Thoracic aorta (tissue), 2 donors: ENCODE measurements at regions not wholly inside any gene's neighbourhood (a gene's known extent, or its start where the extent isn't known, plus 50 kb on each side); places are given as distances from the start of the nearest gene placed in this dataset.
A peak's percentile ranks its signal among the peaks of the same experiment; 100 is the strongest.

ENCODE experiments used
- ATAC-seq: fragments of 150-250 bp; one replicate; pipeline ENCODE4 v1.8.0; 2017; ENCODE audit warnings: low read depth; ENCODE audit not compliant: insufficient number of reproducible peaks, low FRiP score
- DNase-seq: peaks from one replicate; pipeline ENCODE4 v3.0.0-alpha.2; 2020; ENCODE audit warnings: low spot score
- H3K27ac ChIP-seq, 2 donors: fragments of 200-600 bp; sonication (generic); 1 replicate in 1 of 2; 2 replicates in 1 of 2; pipeline ENCODE4 v1.5.1; 2016; ENCODE audit warnings: mild to moderate bottlenecking in 2 of 2, moderate library complexity in 2 of 2
- H3K27me3 ChIP-seq: fragments of 200-600 bp; sonication (generic); replicated peaks from 2 replicates; pipeline ENCODE4 v1.6.0; 2016; ENCODE audit warnings: mild to moderate bottlenecking; ENCODE audit not compliant: insufficient read depth
- H3K36me3 ChIP-seq: fragments of 200-600 bp; sonication (generic); one replicate; pipeline ENCODE4 v1.5.1; 2016
- H3K4me1 ChIP-seq, 2 donors: fragments of 200-600 bp; sonication (generic); 1 replicate in 1 of 2; 2 replicates in 1 of 2; pipeline versions ENCODE4 v1.5.1 to v1.6.0; 2016; ENCODE audit warnings: low read depth in 2 of 2, mild to moderate bottlenecking in 1 of 2; ENCODE audit not compliant: control insufficient read depth in 1 of 2
- H3K4me3 ChIP-seq: fragments of 200-600 bp; sonication (generic); 2 replicates; pipeline ENCODE4 v1.5.1; 2016; ENCODE audit warnings: mild to moderate bottlenecking
- H3K9me3 ChIP-seq: fragments of 200-600 bp; sonication (generic); 2 replicates; pipeline ENCODE4 v1.5.1; 2016
- CTCF ChIP-seq: fragments of 200-600 bp; sonication (generic); IDR thresholded peaks from one replicate; pipeline ENCODE4 v1.5.1; 2019; ENCODE audit warnings: antibody characterized with exemption

- Histone ChIP-seq H3K27ac (peak overlapping the region; percentile 56), H3K4me1 (peaks cover 0 to 3% of the 10 kb centered on the region in 2 donors), H3K9me3 (no peaks in the 10 kb centered on the region), H3K27me3 (no peaks in the 10 kb centered on the region), H3K36me3 (no peaks in the 10 kb centered on the region), H3K4me3 (peak overlapping the region; percentile 56)
- ATAC-seq (peak; percentile 97), DNase-seq (no peak)
- TF ChIP-seq CTCF: peak; percentile 77
Measured at GRCh38 chr5:108681079-108681921, 66.4 kb upstream of the FER start.

- no peaks in the 10 kb centered on the region for H3K9me3 ChIP-seq
- no peaks in the 10 kb centered on the region for H3K27me3 ChIP-seq
Measured at GRCh38 chr5:108678091-108678490, 69.6 kb upstream of the FER start.

GRCh38 chr5:108675736-108676135, 72.0 kb upstream of the FER start:
- no peak for ATAC-seq
- no peak overlapping the region for H3K27ac ChIP-seq
- no peak overlapping the region for H3K4me3 ChIP-seq
- H3K36me3 ChIP-seq: no peaks in the 10 kb centered on the region
- TF ChIP-seq CTCF: no peak
- no peaks in the 10 kb centered on the region for H3K27me3 ChIP-seq
- H3K9me3 ChIP-seq: no peaks in the 10 kb centered on the region
- no peak for DNase-seq
- no peaks in the 10 kb centered on the region for H3K4me1 ChIP-seq

More at GRCh38 chr5:108678091-108678490, 69.6 kb upstream of the FER start:
- no peak for DNase-seq
- no peak for ATAC-seq
- Histone ChIP-seq H3K27ac (no peak overlapping the region), H3K4me1 (peaks cover 0 to 3% of the 10 kb centered on the region in 2 donors), H3K4me3 (no peak overlapping the region), H3K36me3 (no peaks in the 10 kb centered on the region)
- no peak for TF ChIP-seq CTCF

- Histone ChIP-seq H3K9me3 (no peaks in the 10 kb centered on the region), H3K4me3 (no peak overlapping the region), H3K4me1 (no peaks in the 10 kb centered on the region), H3K27ac (no peak overlapping the region), H3K27me3 (no peaks in the 10 kb centered on the region), H3K36me3 (no peaks in the 10 kb centered on the region)
- DNase-seq (no peak), ATAC-seq (no peak)
- TF ChIP-seq CTCF: no peak
Measured at GRCh38 chr5:108672639-108673038, 75.1 kb upstream of the FER start.

- no peak for TF ChIP-seq CTCF
- ATAC-seq: no peak
- DNase-seq: no peak
Measured at GRCh38 chr5:108670591-108671289, 77.0 kb upstream of the FER start.

More at GRCh38 chr5:108670591-108671289, 77.0 kb upstream of the FER start:
- Histone ChIP-seq H3K27ac (no peak overlapping the region), H3K9me3 (no peaks in the 10 kb centered on the region), H3K4me3 (no peak overlapping the region), H3K4me1 (no peaks in the 10 kb centered on the region), H3K36me3 (no peaks in the 10 kb centered on the region), H3K27me3 (no peaks in the 10 kb centered on the region)
